ENCODE measurements at regions not wholly inside any gene's neighbourhood (a gene's known extent, or its start where the extent isn't known, plus 50 kb on each side); places are given as distances from the start of the nearest gene placed in this dataset.
"Not testable (repeated sequence)": the region's sequence is repeated elsewhere in the genome, so short reads cannot be mapped to it uniquely, and the experiment has no call there.

DNA sequence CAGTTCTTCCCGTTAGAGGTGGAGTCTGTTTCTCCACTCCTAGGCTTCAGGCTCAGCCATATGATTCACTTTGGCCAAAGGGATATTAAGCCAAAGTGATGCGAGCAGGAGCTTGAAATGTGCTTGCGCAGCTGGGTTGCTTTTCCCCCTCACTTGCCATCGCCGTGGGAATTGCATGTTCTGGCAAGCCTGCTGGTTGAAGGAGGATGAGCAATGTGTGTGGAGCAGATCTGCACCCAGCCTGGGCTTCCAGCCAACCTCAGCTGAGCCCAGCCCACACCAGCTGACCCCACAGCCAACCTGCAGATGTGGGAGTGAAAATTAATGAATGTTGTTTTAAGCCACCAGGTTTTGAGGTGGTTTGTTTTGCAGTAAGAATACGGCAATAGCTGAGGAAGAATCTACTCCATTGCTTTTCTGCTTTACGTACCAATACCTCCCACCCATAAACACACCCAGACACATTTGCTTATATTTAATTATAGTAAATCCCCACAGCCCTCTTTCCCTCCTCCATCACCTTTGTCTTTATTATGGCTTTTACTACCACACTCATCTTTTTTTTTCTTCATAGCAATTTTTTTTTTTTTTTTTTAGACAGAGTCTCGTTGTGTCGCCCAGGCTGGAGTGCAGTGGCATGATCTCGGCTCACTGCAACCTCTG, 132.8 kb upstream of the FUNDC1 start:
- DNase-seq (ENCODE audit: low read depth) = peak; percentile 58

GRCh38 chrX:44674906-44675305, 132.2 kb upstream of the FUNDC1 start:
- no peak for DNase-seq (ENCODE audit: low read depth)

DNA sequence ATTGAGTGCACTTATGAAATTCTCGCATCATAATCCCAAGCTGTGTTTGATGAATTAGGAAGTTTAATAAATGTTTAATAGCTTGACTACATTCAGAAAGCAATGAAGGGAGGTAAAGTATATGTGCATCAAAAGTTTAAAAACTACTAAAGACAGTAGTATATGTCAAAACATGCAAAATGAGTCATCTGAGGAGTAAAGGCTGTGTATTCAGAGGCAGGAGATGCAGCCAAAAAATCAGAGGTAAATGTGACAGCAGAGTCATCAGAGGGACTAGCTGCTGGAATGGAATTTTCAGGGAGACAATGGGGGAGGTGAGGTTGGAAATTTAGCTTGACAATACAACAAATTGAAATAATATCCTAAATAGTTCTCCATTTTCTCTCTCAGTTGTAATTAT, 127.0 kb upstream of the FUNDC1 start:
- no peak for DNase-seq (ENCODE audit: low read depth)

- DNase-seq (ENCODE audit: low read depth) = no peak
Observed at GRCh38 chrX:44667771-44668170, 125.1 kb upstream of the FUNDC1 start.

- not testable (repeated sequence) for DNase-seq (ENCODE audit: low read depth)
Observed at GRCh38 chrX:44657718-44658246, 115.1 kb upstream of the FUNDC1 start.

GRCh38 chrX:44651358-44651757, 108.7 kb upstream of the FUNDC1 start:
- no peak for DNase-seq (ENCODE audit: low read depth)

GRCh38 chrX:44643723-44644122, 101.1 kb upstream of the FUNDC1 start:
- DNase-seq (ENCODE audit: low read depth) = no peak

DNA sequence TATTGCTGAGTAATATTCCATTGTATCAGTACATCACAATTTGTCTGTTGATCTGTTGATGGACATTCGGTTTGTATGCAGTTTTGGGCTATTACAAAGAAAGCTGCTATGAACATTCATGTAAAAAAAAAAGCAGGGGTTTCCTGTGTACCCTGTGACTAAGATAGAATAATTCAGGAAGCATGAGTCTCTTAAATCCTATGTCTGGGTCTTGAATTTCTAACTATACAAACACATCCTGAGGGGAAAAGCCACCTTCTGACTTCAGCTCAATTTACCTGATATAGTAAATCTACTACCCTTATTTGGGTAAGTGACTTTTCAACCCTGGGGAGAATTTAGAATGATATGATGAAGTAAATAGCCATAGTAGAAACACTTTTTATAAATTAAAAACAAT, 94.6 kb upstream of the FUNDC1 start:
- DNase-seq (ENCODE audit: low read depth) = no peak

DNA sequence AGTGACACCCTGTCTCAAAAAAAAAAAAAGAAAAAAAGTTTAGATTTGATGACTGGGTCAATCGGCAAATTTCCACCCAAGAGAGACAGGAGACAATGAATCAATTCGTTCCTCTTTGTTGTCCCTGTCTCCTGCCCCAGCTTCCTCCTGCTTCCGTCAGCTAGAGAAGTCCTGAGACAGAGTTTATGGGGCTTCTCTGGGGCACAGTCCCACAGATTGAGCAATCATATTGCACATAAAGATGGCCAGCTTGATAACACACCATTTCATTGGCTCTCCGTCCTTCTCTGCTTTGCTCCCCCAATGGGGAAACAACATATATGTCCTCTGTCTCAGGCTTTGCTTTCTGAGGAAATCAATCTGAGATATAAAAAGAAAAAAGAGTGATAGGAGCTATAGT, 78.4 kb upstream of the FUNDC1 start:
- no peak for DNase-seq (ENCODE audit: low read depth)

DNA sequence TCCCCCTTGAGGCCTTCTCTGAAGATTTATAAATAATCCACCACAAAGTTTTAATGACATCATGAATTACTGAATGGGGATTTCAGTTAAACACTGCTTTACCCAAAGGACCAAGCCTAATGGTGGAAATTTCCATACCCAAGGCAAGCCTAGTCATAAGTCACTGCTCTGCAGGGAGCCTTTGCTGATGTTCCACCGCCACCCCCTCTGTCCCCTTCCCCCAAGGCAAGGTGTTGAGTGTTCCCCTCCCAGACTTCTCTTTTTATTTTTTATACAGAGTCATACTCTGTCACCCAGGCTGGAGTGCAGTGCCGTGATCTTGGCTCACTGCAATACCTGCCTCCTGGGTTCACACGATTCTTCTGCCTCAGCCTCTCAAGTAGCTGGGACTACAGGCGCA, 76.4 kb upstream of the FUNDC1 start:
- DNase-seq (ENCODE audit: low read depth) = no peak

DNA sequence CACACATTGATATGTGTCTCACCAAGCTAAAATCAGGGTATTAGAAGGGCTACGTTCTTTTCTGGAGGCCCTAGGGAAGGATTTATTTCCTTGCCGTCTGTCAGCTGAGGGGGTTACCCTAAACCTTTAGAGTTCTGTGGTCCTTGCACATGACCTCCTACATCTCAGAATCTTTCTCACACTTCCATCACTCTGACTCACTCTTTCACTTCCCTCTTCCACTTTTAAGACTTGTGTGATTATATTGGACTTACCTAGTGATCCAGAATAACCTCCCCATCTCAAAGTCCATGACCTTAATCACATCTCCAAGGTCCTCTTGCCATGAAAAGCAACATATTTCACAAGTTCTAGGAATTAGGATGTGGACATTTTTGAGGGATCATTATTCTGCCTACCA, 53.6 kb upstream of the FUNDC1 start:
- DNase-seq (ENCODE audit: low read depth) = no peak
